ENCODE measurements at regions not wholly inside any gene's neighbourhood (a gene's known extent, or its start where the extent isn't known, plus 50 kb on each side); places are given as distances from the start of the nearest gene placed in this dataset.
"Not testable (repeated sequence)": the region's sequence is repeated elsewhere in the genome, so short reads cannot be mapped to it uniquely, and the experiment has no call there.

- DNase-seq (ENCODE audit: low read depth), result no peak
These were observed 172.3 kb upstream of the TSC22D1 start for GRCh38 chr13:44748439-44748838.

GRCh38 chr13:44747179-44747578 is 171.0 kb upstream of the TSC22D1 start:
- no peak for DNase-seq (ENCODE audit: low read depth)

DNA sequence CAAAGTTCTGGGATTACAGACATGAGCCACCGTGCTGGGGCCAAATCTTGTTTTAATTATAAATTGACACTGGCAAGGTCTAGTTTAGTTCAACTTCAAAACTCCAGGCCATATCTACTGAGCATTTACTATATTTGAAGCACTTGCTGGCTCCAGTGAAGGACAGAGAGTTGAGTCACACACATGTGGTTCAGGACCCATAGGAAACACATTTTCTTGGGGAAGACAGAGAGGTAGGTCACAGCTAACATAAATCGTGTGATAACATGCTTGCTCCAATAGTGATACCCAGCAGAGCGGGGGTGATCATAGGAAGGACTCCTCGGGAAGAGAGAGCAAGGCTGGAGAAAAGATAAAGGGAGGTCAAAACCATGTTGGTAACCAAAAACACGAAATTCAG is 170.6 kb upstream of the TSC22D1 start:
- DNase-seq (ENCODE audit: low read depth), result no peak

DNA sequence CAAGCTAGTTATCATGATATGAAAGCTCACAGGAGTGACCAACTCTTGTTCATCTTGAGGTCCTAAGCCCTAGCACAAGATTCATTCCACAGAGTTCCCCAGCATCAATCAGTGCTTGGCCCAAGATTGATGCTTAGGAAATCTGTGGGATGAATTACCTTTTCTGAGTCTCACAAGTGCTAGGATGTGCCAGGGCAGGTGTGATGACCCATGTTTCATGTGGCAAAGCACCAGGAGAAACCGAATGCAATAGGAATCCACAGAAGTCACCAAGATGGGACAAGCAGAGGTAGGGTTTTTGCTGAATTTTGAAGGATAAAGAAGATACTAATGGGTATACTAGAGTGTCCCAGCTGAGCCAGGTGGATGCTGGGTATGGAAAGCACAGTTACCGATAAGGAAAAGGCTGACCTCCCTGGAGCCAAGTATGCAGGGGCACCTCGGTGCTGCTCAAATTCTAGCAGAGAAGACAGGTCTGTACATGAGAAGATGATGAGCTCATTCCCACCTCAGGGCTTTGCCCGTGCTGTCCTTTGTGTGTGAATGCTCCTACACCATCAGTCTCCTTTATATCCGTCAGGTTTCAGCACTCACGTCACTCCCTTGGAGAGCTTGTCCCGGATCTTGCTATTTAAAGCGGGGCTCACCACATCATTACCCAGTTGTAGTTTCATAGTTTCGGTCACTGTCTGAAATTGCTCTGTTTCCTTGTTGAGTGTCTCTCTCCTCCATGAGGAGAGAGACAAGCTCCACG is 168.9 kb upstream of the TSC22D1 start:
- no peak for DNase-seq (ENCODE audit: low read depth)

DNA sequence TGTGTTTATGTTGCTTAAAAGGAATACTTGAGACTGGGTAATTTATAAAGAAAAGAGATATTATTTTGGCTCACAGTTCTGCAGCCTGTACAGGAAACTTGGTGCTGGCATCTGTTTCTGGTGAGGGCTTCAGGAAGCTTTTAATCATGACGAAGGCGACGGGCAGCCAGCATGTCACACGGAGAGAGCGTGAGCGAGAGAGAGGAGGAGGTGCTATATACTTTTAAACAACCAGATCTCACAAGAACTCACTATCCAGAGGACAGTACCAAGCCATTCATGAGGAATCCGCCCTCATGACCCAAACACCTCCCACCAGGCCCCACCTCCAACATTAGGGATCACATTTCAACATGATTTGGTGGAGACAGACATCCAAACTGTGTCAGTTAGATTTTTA is 163.4 kb upstream of the TSC22D1 start:
- DNase-seq (ENCODE audit: low read depth), result no peak

DNA sequence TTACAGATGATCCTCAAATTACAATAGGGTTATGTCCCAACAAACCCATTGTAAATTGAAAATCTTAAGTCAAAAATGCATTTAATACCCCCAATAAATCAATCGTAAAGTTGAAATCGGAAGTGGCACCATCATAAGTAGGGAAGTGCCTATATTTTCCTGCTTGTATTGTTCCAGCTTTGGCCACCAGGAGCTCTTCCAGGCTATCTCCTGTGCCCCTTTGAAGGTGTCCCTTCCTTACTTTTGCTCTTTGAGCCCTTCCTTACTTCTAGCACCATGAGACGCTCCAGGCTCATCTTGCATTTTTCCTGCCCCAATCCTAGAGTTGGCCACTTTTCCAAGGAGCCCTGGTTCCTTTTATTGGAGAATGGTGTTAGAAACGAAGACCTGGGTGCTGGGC is 163.0 kb upstream of the TSC22D1 start:
- DNase-seq (ENCODE audit: low read depth), result no peak

DNA sequence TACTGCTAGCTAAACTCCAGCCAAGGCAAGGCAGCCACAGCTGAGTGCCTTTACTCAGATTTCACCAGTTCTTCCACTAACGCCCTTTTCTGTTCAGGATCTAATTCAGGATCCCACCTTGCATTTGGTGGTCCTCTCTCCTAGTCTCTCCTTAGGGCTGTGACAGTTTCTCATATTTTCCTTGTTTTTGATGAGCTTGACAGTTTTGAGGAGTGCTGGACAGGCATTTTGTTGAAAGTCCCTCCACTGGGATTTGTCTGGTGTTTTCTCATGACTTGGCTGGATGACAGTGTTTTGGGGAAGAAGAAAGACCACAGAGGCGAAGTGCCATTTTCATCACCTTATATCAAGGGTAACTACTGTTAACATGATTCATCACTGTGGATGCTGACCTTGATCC is 162.3 kb upstream of the TSC22D1 start:
- DNase-seq (ENCODE audit: low read depth), result no peak

GRCh38 chr13:44735806-44736205 is 159.7 kb upstream of the TSC22D1 start:
- no peak for DNase-seq (ENCODE audit: low read depth)

GRCh38 chr13:44734201-44734707 is 158.1 kb upstream of the TSC22D1 start:
- DNase-seq (ENCODE audit: low read depth), result no peak

- DNase-seq (ENCODE audit: low read depth), result no peak
These were observed 156.5 kb upstream of the TSC22D1 start for GRCh38 chr13:44732503-44733098.

- no peak for DNase-seq (ENCODE audit: low read depth)
These were observed 154.7 kb upstream of the TSC22D1 start for GRCh38 chr13:44730851-44731250.

- no peak for DNase-seq (ENCODE audit: low read depth)
These were observed 154.0 kb upstream of the TSC22D1 start for GRCh38 chr13:44730099-44730498.

DNA sequence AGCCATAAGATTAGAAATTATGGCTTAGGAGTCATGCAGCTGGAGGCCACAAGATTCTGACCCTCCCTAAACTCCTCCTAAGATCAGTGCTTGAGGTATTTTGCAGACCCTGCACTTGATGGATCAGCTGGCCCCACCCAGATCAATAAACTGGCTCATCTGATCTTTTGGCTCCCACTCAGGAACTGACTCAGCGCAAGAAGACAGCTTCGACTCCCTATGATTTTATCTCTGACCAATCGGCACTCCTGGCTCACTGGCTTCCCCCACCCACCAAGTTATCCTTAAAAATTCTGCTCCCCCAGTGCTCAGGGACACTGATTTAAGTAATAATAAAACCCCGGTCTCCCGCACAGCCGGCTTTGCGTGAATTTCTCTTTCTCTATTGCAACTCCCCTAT is 151.5 kb upstream of the TSC22D1 start:
- DNase-seq (ENCODE audit: low read depth), result not testable (repeated sequence)

DNA sequence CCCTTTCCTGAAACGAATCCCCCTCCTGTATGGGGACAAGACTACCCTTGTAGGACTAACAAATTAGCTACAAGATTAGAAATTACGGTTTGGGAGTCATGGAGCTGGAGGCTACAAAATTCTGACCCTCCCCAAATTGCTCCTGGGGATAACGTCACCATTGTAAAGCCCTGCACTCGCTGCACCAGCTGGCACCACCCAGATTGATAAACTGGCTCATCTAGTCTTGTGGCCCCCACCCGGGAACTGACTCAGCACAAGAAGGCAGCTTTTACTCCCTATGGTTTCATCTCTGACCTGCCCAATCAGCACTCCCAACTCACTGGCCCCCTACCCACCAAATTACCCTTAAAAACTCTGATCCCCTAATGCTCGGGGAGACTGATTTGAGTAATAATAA is 150.6 kb upstream of the TSC22D1 start:
- no peak for DNase-seq (ENCODE audit: low read depth)

GRCh38 chr13:44726214-44726613 is 150.1 kb upstream of the TSC22D1 start:
- no peak for DNase-seq (ENCODE audit: low read depth)

GRCh38 chr13:44719857-44720671 is 143.9 kb upstream of the TSC22D1 start:
- no peak for DNase-seq (ENCODE audit: low read depth)

- DNase-seq (ENCODE audit: low read depth), result no peak
These were observed 142.3 kb upstream of the TSC22D1 start for GRCh38 chr13:44718467-44718866.

DNA sequence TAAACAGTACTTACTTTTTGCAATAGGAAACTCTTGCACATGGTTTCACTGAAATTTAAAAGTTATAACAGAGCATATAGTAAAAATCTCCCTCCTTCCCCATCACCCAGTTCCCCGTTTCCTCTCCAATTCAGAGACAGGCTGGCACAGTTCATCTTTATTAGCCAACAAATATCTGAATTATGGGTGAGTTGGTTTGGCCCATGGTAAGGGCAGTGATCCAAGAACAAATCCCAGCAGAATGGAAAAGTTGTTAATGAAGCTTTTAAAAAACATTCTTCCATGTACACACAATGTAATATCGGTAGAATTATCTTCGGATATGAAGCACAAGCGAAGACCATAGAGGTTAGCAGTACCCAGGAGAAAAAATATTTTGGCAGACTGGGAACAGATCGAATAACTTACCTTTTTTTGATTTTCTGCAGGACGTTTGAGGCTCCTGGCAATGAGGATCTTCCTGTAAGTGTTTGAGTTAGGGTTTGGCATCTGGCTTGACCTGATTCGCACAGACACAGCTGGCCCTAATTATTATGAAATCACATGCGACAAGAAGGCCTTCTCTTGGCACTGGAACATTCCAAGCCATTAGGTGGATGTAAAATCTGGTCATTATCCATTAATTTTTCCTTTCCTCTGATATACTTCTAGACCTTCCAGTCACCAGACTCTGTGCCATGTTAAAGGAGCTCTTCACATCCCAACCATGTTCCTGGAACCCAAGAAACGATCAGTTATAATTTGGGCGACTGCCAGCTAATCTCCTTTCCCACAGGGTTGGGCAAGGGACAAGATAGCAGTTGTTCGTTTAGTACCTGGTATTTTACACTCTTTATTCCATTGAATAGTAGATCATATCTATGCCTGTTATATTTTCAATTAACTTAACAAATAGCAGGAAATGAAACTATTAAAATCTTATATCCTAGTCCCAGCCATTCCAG is 139.4 kb upstream of the TSC22D1 start:
- no peak for DNase-seq (ENCODE audit: low read depth)

DNA sequence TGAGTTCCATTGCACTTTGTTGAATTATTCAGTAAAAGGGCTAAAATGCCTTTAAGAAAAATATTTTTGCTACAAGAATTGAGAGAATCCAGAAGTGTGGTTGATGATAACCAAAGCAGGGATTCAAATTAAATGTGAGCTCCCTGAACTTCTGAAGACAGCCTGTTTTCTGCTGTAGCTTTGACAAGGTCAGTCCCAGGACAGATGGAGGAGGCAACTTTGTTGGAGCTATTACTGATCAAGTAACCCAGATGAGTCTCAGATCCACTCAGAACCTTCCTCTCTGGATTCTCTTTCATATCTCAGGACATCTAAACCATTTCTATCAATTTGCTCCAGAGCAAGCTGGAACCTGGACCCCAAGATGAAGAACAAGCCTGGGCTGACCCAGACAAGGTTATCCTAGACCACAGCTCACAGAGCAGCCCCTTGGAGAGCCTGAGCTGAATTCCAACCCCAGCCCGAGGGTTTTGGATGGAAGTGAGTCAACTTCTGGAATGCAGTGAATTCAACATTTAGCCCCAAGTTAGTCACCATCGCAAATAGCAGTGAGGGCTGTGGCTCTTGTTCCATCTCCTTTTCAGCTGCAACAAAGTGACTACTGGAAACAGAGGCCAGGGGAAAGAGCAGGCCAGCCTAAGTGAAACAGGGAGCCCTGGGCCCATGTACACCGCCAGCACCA is 137.8 kb upstream of the TSC22D1 start:
- DNase-seq (ENCODE audit: low read depth), result no peak

DNA sequence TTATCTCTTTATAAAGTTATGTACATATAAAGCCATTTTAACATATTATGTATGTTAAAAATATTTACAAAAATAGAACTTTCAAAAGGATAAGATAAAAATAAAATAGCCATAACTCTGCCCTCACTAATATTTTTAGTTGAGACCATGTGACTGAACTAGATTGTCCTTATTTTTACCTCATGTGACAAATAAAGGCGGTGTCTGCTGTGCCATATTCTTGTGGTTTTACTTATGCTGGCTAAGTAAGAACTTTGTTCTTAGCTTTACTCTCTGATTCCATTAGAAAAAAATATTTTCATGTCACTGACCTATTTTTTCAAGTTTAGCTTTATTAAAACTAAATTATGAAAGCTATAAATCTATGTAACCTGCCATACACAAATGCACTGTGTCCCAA is 135.6 kb upstream of the TSC22D1 start:
- no peak for DNase-seq (ENCODE audit: low read depth)

DNA sequence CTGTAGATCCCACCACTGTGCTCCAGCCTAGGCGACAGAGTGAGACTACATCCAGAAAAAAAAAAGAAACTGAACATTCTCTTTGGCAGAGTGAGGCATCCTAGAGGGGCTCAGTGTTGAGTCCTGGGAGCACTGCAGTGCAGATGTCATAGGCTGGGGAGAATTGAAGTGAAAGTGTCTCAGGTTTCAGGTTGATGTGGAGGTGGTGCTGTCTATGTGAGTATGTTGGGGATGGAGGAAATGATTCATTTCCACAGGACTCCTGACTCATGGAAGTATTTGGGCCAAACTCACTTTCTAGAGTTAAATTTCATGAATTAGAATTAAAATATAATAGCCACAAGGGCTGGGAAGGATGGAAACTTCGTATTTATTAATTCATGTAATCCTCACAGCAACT is 134.4 kb upstream of the TSC22D1 start:
- peak; percentile 17 for DNase-seq (ENCODE audit: low read depth)

All from activated T-cell treated with anti-CD3 and anti-CD28 coated beads for 48 hours (primary cell).